GM21825 (cell line): ENCODE measurements at regions not wholly inside any gene's neighbourhood (a gene's known extent, or its start where the extent isn't known, plus 50 kb on each side); places are given as distances from the start of the nearest gene placed in this dataset.
"Not testable (repeated sequence)": the region's sequence is repeated elsewhere in the genome, so short reads cannot be mapped to it uniquely, and the experiment has no call there.

Experiments used
- ATAC-seq: cut with Tn5 transposase; IDR thresholded peaks from one replicate; pipeline ENCODE4 v1.9.1; 2021; ENCODE audit warnings: mild to moderate bottlenecking, moderate library complexity; ENCODE audit not compliant: unreplicated experiment

- ATAC-seq: no peak
Observed at GRCh38 chr2:75925331-75926024, 214.8 kb upstream of the GCFC2 start.

GRCh38 chr2:75922191-75922590 is 211.5 kb upstream of the GCFC2 start:
- no peak for ATAC-seq

GRCh38 chr2:75920859-75921551 is 210.3 kb upstream of the GCFC2 start:
- ATAC-seq: no peak

- ATAC-seq: no peak
Observed at GRCh38 chr2:75915851-75916634, 205.3 kb upstream of the GCFC2 start.

GRCh38 chr2:75896779-75897366 is 186.2 kb upstream of the GCFC2 start:
- ATAC-seq: peak; percentile 87

- ATAC-seq: peak; percentile 55
Observed at GRCh38 chr2:75894170-75894569, 183.5 kb upstream of the GCFC2 start.

- no peak for ATAC-seq
Observed at GRCh38 chr2:75892490-75892889, 181.8 kb upstream of the GCFC2 start.

- ATAC-seq: no peak
Observed at GRCh38 chr2:75882530-75882929, 171.8 kb upstream of the GCFC2 start.

GRCh38 chr2:75875606-75876005 is 164.9 kb upstream of the GCFC2 start:
- ATAC-seq: not testable (repeated sequence)

- ATAC-seq: not testable (repeated sequence)
Observed at GRCh38 chr2:75871762-75872614, 161.3 kb upstream of the GCFC2 start.

- no peak for ATAC-seq
Observed at GRCh38 chr2:75870651-75871137, 160.0 kb upstream of the GCFC2 start.

GRCh38 chr2:75870133-75870532 is 159.4 kb upstream of the GCFC2 start:
- no peak for ATAC-seq

- no peak for ATAC-seq
Observed at GRCh38 chr2:75865702-75866101, 155.0 kb upstream of the GCFC2 start.

GRCh38 chr2:75865083-75865482 is 154.4 kb upstream of the GCFC2 start:
- ATAC-seq: no peak

GRCh38 chr2:75862547-75862946 is 151.8 kb upstream of the GCFC2 start:
- ATAC-seq: no peak

GRCh38 chr2:75853436-75853835 is 142.7 kb upstream of the GCFC2 start:
- no peak for ATAC-seq

- no peak for ATAC-seq
Observed at GRCh38 chr2:75852639-75853038, 141.9 kb upstream of the GCFC2 start.

GRCh38 chr2:75846683-75847190 is 136.0 kb upstream of the GCFC2 start:
- ATAC-seq: no peak

GRCh38 chr2:75844651-75845050 is 133.9 kb upstream of the GCFC2 start:
- no peak for ATAC-seq

- ATAC-seq: not testable (repeated sequence)
Observed at GRCh38 chr2:75834588-75834987, 123.9 kb upstream of the GCFC2 start.
